Transverse colon (tissue), 4 donors: ENCODE measurements at regions not wholly inside any gene's neighbourhood (a gene's known extent, or its start where the extent isn't known, plus 50 kb on each side); places are given as distances from the start of the nearest gene placed in this dataset.

Experiments
- DNase-seq: peaks from one replicate; pipeline ENCODE4 v3.0.0-alpha.2; 2019
- H3K27ac ChIP-seq, 4 donors: fragments of 200-600 bp; sonication (generic); 2 replicates each; pipeline ENCODE4 v1.5.1; 2016 to 2018; ENCODE audit warnings: inconsistent platforms in 4 of 4
- H3K27me3 ChIP-seq: fragments of 200-600 bp; sonication (generic); 2 replicates; pipeline ENCODE4 v1.5.1; 2017; ENCODE audit warnings: inconsistent platforms
- H3K36me3 ChIP-seq, 4 donors: fragments of 200-600 bp; sonication (generic); 2 replicates each; pipeline ENCODE4 v1.5.1; 2017 to 2019; ENCODE audit warnings: inconsistent platforms in 4 of 4
- H3K4me1 ChIP-seq, 4 donors: fragments of 200-600 bp; sonication (generic); 2 replicates each; pipeline ENCODE4 v1.5.1; 2017 to 2020; ENCODE audit warnings: inconsistent platforms in 4 of 4
- H3K4me3 ChIP-seq, 4 donors: fragments of 200-600 bp; sonication (generic); 1 replicate in 1 of 4; 2 replicates in 3 of 4; pipeline versions ENCODE4 v1.5.1 to v1.6.1; 2017 to 2019; ENCODE audit warnings: inconsistent platforms in 4 of 4
- H3K9me3 ChIP-seq, 2 donors: fragments of 200-600 bp; sonication (generic); 2 replicates each; pipeline ENCODE4 v1.5.1; 2017 to 2019; ENCODE audit warnings: inconsistent platforms in 2 of 2
- EP300 ChIP-seq: sonication (generic); formaldehyde crosslinking; IDR thresholded peaks from one replicate; pipeline ENCODE4 v1.6.1; 2017; ENCODE audit warnings: antibody characterized with exemption, low read depth
- POLR2A ChIP-seq: fragments of 450-650 bp; IDR thresholded peaks from one replicate; pipeline ENCODE4 v1.6.1; 2016; ENCODE audit warnings: antibody characterized with exemption, mild to moderate bottlenecking, moderate library complexity
- POLR2AphosphoS5 ChIP-seq, 3 donors: sonication (generic); formaldehyde crosslinking; IDR thresholded peaks; one replicate each; pipeline ENCODE4 v1.6.1; 2016; ENCODE audit warnings: antibody characterized with exemption in 3 of 3
- whole genome bisulfite sequencing, 2 donors: methylation state at CpG; one replicate each; pipeline ENCODE4 v1.1.5; 2018; ENCODE audit warnings: low coverage in 1 of 2; 5-methylcytosine and 5-hydroxymethylcytosine counted together
- in situ Hi-C, 4 donors: fragments of 200-750 bp; cut with MboI; loops; one replicate each; pipeline versions ENCODE4 v1.15.0 to v1.15.1; 2017; ENCODE audit warnings: low sequenced_read_pairs in 3 of 4, low pct_ligation_motif_present in 1 of 4, low pct_unique_long_range_greater_than_20kb in 1 of 4
- intact Hi-C: fragments of 100-400 bp; cut with DNase I; formaldehyde crosslinking; loops from one replicate; pipeline ENCODE4 v1.15.1; 2023; ENCODE audit warnings: low total_unique reads
- TF ChIP-seq, protein P1 (sequence below), 5 experiments: fragments of 200-600 bp in 3 of 5; fragments of 450-650 bp in 2 of 5; sonication (generic) in 3 of 5; IDR thresholded peaks; 1 replicate in 2 of 5; 2 replicates in 3 of 5; pipeline ENCODE4 v1.5.1; 2016 to 2017; ENCODE audit warnings: antibody characterized with exemption in 5 of 5, inconsistent platforms in 3 of 5, mild to moderate bottlenecking in 2 of 5, moderate library complexity in 1 of 5

DNA sequence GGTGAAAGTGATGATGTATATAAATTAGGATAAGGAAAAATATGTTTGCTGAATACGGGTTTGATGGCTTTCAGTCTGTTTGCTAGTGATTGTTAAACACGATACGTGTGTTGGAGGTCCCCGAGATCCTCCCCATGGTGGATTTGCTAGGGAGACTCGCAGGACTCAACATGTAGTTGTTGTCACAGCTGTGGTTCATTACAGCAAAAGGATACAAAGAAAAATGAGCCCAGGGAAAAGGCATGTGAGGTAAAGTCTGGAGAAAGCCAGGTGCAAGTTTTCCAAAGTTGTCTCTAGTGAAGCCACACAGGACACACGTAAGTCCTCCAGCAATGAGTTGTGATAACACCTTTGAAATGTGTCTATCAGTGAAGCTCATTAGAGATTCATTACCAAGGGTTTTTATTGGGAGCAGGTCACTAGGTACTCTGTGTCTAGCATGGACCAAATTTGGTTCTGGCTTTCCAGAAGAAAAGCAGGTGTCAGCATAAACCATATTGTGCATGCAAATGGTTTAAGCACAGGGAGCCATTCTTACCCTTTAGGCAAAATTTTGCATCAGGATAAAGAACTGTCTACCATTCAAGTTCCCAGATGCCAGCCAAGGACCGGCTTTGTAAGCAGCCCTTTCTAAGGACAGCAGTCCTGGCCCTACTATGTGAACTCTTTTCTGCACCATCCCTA lies 215.2 kb upstream of the WSCD1 start:
- intact Hi-C loops (no loop called here), in situ Hi-C loops (no loop called here)
- Histone ChIP-seq H3K27me3 (no peaks in the 10 kb centered on the region), H3K4me1 (no peaks in the 10 kb centered on the region), H3K4me3 (no peak overlapping the region), H3K27ac (no peak overlapping the region), H3K9me3 (no peaks in the 10 kb centered on the region), H3K36me3 (no peaks in the 10 kb centered on the region)
- DNase-seq = no peak
- 74 to 77% methylated on average over 6 to 7 of the region's 7 CpGs for WGBS, 2 donors
- TF ChIP-seq EP300 (no peak), POLR2A (no peak), POLR2AphosphoS5 (IDR thresholded peaks at IDR 0.05) (no peak)
- TF ChIP-seq, protein P1, sequence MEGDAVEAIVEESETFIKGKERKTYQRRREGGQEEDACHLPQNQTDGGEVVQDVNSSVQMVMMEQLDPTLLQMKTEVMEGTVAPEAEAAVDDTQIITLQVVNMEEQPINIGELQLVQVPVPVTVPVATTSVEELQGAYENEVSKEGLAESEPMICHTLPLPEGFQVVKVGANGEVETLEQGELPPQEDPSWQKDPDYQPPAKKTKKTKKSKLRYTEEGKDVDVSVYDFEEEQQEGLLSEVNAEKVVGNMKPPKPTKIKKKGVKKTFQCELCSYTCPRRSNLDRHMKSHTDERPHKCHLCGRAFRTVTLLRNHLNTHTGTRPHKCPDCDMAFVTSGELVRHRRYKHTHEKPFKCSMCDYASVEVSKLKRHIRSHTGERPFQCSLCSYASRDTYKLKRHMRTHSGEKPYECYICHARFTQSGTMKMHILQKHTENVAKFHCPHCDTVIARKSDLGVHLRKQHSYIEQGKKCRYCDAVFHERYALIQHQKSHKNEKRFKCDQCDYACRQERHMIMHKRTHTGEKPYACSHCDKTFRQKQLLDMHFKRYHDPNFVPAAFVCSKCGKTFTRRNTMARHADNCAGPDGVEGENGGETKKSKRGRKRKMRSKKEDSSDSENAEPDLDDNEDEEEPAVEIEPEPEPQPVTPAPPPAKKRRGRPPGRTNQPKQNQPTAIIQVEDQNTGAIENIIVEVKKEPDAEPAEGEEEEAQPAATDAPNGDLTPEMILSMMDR (IDR thresholded peaks at IDR 0.05) = no peak

DNA sequence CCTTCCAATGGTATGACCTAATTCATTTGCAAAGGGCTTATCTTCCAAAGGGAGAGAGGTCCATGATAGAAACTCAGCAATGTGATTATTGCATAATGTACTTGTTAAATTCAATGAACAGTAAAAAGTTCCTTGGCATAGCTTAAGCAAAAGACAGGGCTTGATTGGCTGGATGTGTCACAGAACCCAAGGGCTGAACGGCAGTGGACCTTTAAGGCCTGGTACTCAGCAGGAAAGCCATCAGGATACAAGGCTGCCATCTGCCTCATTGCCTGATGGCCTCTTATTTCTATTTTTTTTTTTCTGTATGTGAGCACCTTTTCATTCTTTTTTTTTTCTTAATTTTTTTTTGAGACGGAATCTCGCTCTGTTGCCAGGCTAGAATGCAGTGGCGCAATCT lies 208.9 kb upstream of the WSCD1 start:
- H3K27me3 ChIP-seq = no peaks in the 10 kb centered on the region
- 88% methylated on average over 4 of the region's 4 CpGs for WGBS, 2 donors
- no peak for DNase-seq
- no peaks in the 10 kb centered on the region for H3K36me3 ChIP-seq
- TF ChIP-seq, protein P1 (IDR thresholded peaks at IDR 0.05) = no peak
- no peak for TF ChIP-seq POLR2AphosphoS5 (IDR thresholded peaks at IDR 0.05)
- no peak for TF ChIP-seq POLR2A
- no peak for TF ChIP-seq EP300
- H3K4me3 ChIP-seq = no peak overlapping the region
- H3K27ac ChIP-seq = no peak overlapping the region
- intact Hi-C loops = no loop called here
- H3K4me1 ChIP-seq = no peaks in the 10 kb centered on the region
- in situ Hi-C loops = no loop called here
- H3K9me3 ChIP-seq = no peaks in the 10 kb centered on the region

DNA sequence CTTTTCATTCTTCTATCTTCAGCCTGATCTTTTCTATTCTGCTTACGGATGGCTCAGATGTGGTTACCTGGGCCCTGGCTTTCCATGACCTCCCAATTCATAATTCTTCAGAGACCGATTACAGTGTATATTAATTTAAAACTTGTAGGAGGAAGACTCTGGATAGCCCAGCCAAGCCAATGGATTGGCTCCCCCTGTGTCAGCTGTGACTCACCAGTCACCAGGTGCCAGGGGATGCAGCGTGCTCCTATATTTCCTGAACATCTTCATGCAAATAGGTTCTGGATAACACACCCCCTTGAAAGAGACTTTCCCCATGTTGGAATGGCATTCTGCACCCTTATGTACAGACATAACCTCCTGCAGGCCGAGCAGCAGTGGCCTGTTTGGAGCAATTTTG lies 208.3 kb upstream of the WSCD1 start:
- Histone ChIP-seq H3K9me3 (no peaks in the 10 kb centered on the region), H3K4me3 (no peak overlapping the region), H3K36me3 (no peaks in the 10 kb centered on the region), H3K27me3 (no peaks in the 10 kb centered on the region), H3K4me1 (no peaks in the 10 kb centered on the region), H3K27ac (no peak overlapping the region)
- in situ Hi-C loops (no loop called here), intact Hi-C loops (no loop called here)
- 71 to 90% methylated on average over 2 to 4 of the region's 4 CpGs for WGBS, 2 donors
- TF ChIP-seq, protein P1 (IDR thresholded peaks at IDR 0.05) = no peak
- no peak for TF ChIP-seq POLR2A
- no peak for TF ChIP-seq EP300
- no peak for TF ChIP-seq POLR2AphosphoS5 (IDR thresholded peaks at IDR 0.05)
- no peak for DNase-seq

DNA sequence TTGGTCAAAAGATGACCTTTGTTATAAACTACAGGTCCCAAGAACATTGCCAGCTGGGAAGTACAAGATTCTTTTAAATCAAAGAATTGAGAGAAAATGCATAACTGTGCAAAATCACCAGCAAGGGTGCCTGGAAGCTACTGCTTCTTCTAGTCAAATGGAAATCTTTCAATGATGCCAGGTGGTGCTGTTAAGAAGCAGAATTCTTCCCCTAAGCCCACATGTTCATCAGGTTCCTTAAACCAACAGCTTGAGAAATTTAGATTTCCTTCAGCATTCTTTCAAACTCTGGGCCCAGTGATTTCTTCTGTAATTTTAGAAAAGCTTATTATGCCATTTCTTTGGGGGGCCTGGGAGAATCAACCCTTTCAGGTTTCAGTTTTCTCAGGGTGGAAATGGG lies 207.8 kb upstream of the WSCD1 start:
- TF ChIP-seq POLR2AphosphoS5 (IDR thresholded peaks at IDR 0.05) = no peak
- no peak for TF ChIP-seq EP300
- no peak for TF ChIP-seq POLR2A
- TF ChIP-seq, protein P1 (IDR thresholded peaks at IDR 0.05) = no peak

More for the DNA sequence above, 207.8 kb upstream of the WSCD1 start:
- H3K4me3 ChIP-seq = no peak overlapping the region
- no peaks in the 10 kb centered on the region for H3K27me3 ChIP-seq
- no peaks in the 10 kb centered on the region for H3K4me1 ChIP-seq
- no peak for DNase-seq
- no peaks in the 10 kb centered on the region for H3K36me3 ChIP-seq
- H3K9me3 ChIP-seq = no peaks in the 10 kb centered on the region
- in situ Hi-C loops (no loop called here), intact Hi-C loops (no loop called here)
- no peak overlapping the region for H3K27ac ChIP-seq
